ENCODE measurements at regions not wholly inside any gene's neighbourhood (a gene's known extent, or its start where the extent isn't known, plus 50 kb on each side); places are given as distances from the start of the nearest gene placed in this dataset.

- TF ChIP-seq CTCF (conservative IDR thresholded peaks at IDR 0.05) (no peak), EZH2 (IDR thresholded peaks at IDR 0.05; ENCODE audit: low read depth) (no peak)
These were observed 572.6 kb downstream of the SLC16A7 start for GRCh38 chr12:60168441-60168840.
